ENCODE measurements at regions not wholly inside any gene's neighbourhood (a gene's known extent, or its start where the extent isn't known, plus 50 kb on each side); places are given as distances from the start of the nearest gene placed in this dataset.

- H3K9me3 Mint-ChIP-seq (ENCODE audit: low read depth), result no peaks in the 10 kb centered on the region
- no peak overlapping the region for H3K27ac Mint-ChIP-seq
- no peaks in the 10 kb centered on the region for H3K27me3 Mint-ChIP-seq
- no peak for DNase-seq (ENCODE audit: low spot score, unreplicated experiment)
- no peak for TF ChIP-seq CTCF (IDR thresholded peaks at IDR 0.05; ENCODE audit: unreplicated experiment)
- no peaks in the 10 kb centered on the region for H3K36me3 Mint-ChIP-seq (ENCODE audit: insufficient read depth)
- no peak overlapping the region for H3K4me3 Mint-ChIP-seq (ENCODE audit: low read depth)
- no peaks in the 10 kb centered on the region for H3K4me1 Mint-ChIP-seq (ENCODE audit: low read depth)
These were observed 386.5 kb downstream of the OLFM4 start for GRCh38 chr13:53415135-53415534.

- Mint-ChIP-seq H3K4me3 (ENCODE audit: low read depth) (no peak overlapping the region), H3K27me3 (no peaks in the 10 kb centered on the region), H3K9me3 (ENCODE audit: low read depth) (no peaks in the 10 kb centered on the region), H3K27ac (no peak overlapping the region), H3K4me1 (ENCODE audit: low read depth) (no peaks in the 10 kb centered on the region), H3K36me3 (ENCODE audit: insufficient read depth) (no peaks in the 10 kb centered on the region)
- DNase-seq (ENCODE audit: low spot score, unreplicated experiment), result no peak
- TF ChIP-seq CTCF (IDR thresholded peaks at IDR 0.05; ENCODE audit: unreplicated experiment), result no peak
These were observed 389.0 kb downstream of the OLFM4 start for GRCh38 chr13:53417601-53418000.

- Mint-ChIP-seq H3K27ac (no peak overlapping the region), H3K36me3 (ENCODE audit: insufficient read depth) (no peaks in the 10 kb centered on the region), H3K4me1 (ENCODE audit: low read depth) (no peaks in the 10 kb centered on the region), H3K4me3 (ENCODE audit: low read depth) (no peak overlapping the region), H3K9me3 (ENCODE audit: low read depth) (peaks cover under 1% of the 10 kb centered on the region), H3K27me3 (no peaks in the 10 kb centered on the region)
- DNase-seq (ENCODE audit: low spot score, unreplicated experiment), result no peak
- no peak for TF ChIP-seq CTCF (IDR thresholded peaks at IDR 0.05; ENCODE audit: unreplicated experiment)
These were observed 393.8 kb downstream of the OLFM4 start for GRCh38 chr13:53422415-53422814.

GRCh38 chr13:53436396-53436795 is 407.8 kb downstream of the OLFM4 start:
- H3K27me3 Mint-ChIP-seq, result no peaks in the 10 kb centered on the region
- H3K9me3 Mint-ChIP-seq (ENCODE audit: low read depth), result no peaks in the 10 kb centered on the region
- TF ChIP-seq CTCF (IDR thresholded peaks at IDR 0.05; ENCODE audit: unreplicated experiment), result no peak
- DNase-seq (ENCODE audit: low spot score, unreplicated experiment), result no peak
- H3K36me3 Mint-ChIP-seq (ENCODE audit: insufficient read depth), result no peaks in the 10 kb centered on the region
- no peaks in the 10 kb centered on the region for H3K4me1 Mint-ChIP-seq (ENCODE audit: low read depth)
- no peak overlapping the region for H3K27ac Mint-ChIP-seq
- no peak overlapping the region for H3K4me3 Mint-ChIP-seq (ENCODE audit: low read depth)

- Mint-ChIP-seq H3K36me3 (ENCODE audit: insufficient read depth) (no peaks in the 10 kb centered on the region), H3K9me3 (ENCODE audit: low read depth) (no peaks in the 10 kb centered on the region), H3K27me3 (no peaks in the 10 kb centered on the region), H3K27ac (no peak overlapping the region), H3K4me3 (ENCODE audit: low read depth) (no peak overlapping the region), H3K4me1 (ENCODE audit: low read depth) (no peaks in the 10 kb centered on the region)
- DNase-seq (ENCODE audit: low spot score, unreplicated experiment), result no peak
- no peak for TF ChIP-seq CTCF (IDR thresholded peaks at IDR 0.05; ENCODE audit: unreplicated experiment)
These were observed 411.0 kb downstream of the OLFM4 start for GRCh38 chr13:53439439-53440225.
